ENCODE measurements at regions not wholly inside any gene's neighbourhood (a gene's known extent, or its start where the extent isn't known, plus 50 kb on each side); places are given as distances from the start of the nearest gene placed in this dataset.

DNA sequence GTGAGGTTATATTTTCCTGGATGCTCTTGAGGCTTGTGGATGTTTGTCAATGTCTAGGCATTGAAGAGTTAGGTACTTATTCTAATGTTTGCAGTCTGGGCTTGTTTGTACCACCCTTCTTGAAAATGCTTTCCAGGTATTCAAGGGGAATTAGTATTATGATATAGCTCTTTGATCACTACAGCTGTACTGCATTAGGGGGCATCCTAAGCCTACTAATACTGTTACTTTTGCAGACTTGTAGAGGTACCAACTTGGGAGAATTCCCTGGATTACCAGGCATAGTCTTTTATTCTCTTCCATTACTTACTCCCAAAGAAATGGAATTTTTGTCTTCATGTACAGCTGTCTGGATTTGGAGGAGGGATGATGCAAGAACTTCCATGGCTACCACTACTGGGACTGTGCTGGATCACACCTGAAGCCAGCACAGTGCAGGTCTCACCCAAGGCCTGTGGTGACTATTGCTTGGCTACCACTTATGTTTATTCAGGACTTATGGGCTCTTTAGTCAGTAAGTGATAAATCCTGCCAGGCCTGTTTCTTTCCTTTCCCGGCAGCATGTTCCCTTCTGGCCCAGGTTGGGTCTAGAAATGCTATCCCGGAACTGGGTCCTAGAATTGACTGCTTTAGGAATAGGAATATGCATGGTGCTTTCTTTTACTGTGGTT, 402.9 kb downstream of the IL20RB start:
- H3K27me3 ChIP-seq (replicated peaks; ENCODE audit: control insufficient read depth, insufficient read depth, low read length) = no peaks in the 10 kb centered on the region
- no peak for DNase-seq (ENCODE audit: extremely low read depth, insufficient read length)
- H3K4me3 ChIP-seq (replicated peaks; ENCODE audit: low read depth, low read length) = no peak overlapping the region
- TF ChIP-seq, protein P1, sequence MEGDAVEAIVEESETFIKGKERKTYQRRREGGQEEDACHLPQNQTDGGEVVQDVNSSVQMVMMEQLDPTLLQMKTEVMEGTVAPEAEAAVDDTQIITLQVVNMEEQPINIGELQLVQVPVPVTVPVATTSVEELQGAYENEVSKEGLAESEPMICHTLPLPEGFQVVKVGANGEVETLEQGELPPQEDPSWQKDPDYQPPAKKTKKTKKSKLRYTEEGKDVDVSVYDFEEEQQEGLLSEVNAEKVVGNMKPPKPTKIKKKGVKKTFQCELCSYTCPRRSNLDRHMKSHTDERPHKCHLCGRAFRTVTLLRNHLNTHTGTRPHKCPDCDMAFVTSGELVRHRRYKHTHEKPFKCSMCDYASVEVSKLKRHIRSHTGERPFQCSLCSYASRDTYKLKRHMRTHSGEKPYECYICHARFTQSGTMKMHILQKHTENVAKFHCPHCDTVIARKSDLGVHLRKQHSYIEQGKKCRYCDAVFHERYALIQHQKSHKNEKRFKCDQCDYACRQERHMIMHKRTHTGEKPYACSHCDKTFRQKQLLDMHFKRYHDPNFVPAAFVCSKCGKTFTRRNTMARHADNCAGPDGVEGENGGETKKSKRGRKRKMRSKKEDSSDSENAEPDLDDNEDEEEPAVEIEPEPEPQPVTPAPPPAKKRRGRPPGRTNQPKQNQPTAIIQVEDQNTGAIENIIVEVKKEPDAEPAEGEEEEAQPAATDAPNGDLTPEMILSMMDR (IDR thresholded peaks at IDR 0.05; ENCODE audit: insufficient read depth, low read length, poor library complexity, severe bottlenecking) = no peak
- no peaks in the 10 kb centered on the region for H3K36me3 ChIP-seq (ENCODE audit: control insufficient read depth, insufficient read depth, low read length)

DNA sequence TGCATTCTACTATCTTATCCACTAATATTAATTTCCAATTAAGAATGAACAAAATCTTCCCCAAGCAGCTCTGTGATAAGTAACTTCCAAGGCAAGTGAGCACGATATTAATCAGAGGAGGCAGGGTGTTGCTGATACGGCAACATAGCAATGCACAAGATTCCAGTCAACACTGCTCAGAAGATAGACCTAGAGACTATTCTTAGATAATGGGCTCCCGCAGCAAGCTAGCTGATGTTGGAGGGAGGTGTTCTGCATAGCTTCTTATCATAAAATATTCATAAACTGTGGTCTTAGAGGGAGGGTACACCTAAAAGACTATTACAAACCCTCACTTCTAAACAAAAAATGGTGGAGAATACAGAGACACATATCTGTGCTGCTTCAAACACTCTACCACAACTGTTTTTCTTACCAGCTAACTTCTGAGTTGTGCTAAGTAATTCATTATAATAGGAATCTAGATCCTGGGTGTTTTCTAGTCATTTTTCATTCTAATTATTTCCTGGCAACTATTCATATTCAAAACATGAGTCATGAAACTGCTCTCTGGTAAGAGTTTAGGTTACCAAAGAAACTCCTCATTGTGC, 382.0 kb upstream of the SOX14 start:
- TF ChIP-seq, protein P1 (IDR thresholded peaks at IDR 0.05; ENCODE audit: insufficient read depth, low read length, poor library complexity, severe bottlenecking) = no peak
- H3K4me3 ChIP-seq (replicated peaks; ENCODE audit: low read depth, low read length) = no peak overlapping the region
- DNase-seq (ENCODE audit: extremely low read depth, insufficient read length) = no peak

DNA sequence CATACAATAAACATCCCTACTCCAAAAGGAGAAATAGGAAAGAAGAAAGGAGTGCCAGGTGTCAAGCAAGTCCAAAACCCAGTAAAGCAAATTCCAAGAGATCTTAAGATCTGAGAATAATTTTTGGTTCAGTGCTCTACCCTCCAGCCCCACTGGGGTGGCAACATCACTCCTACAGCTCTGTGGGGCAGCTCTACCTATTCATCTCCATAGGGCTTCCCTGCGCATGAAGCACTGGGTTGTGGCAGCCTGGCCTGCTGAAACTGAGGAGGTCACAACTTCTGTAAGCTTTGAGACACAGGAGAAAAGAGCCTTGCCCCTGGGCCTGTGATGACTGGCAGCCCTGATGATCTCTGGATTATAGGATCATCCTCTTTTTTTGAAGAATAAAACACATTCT, 378.2 kb upstream of the SOX14 start:
- DNase-seq (ENCODE audit: extremely low read depth, insufficient read length) = no peak
- no peak overlapping the region for H3K4me3 ChIP-seq (replicated peaks; ENCODE audit: low read depth, low read length)
- no peaks in the 10 kb centered on the region for H3K27me3 ChIP-seq (replicated peaks; ENCODE audit: control insufficient read depth, insufficient read depth, low read length)
- TF ChIP-seq, protein P1 (IDR thresholded peaks at IDR 0.05; ENCODE audit: insufficient read depth, low read length, poor library complexity, severe bottlenecking) = no peak
- H3K36me3 ChIP-seq (ENCODE audit: control insufficient read depth, insufficient read depth, low read length) = no peaks in the 10 kb centered on the region

More for the DNA sequence above, 382.0 kb upstream of the SOX14 start:
- Histone ChIP-seq H3K36me3 (ENCODE audit: control insufficient read depth, insufficient read depth, low read length) (no peaks in the 10 kb centered on the region), H3K27me3 (replicated peaks; ENCODE audit: control insufficient read depth, insufficient read depth, low read length) (no peaks in the 10 kb centered on the region)

DNA sequence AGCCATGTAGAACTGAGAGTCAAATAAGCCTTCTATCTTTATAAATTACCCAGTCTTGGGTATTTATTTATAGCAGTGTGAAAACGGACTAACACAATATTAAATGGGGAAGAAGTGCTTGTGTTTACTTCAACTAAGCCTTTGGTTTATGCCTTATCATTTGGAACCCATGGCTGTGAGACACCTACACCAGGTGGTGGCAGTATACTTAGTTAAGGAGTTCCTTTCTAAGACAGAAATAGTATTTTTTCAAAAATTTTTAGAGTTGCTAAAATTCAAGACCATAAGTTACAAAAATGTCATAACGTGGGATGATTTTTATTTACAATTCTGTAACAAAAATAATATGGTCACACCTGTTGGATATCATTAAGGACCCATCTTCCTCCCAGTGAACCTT, 354.5 kb upstream of the SOX14 start:
- Histone ChIP-seq H3K4me3 (replicated peaks; ENCODE audit: low read depth, low read length) (no peak overlapping the region), H3K36me3 (ENCODE audit: control insufficient read depth, insufficient read depth, low read length) (no peaks in the 10 kb centered on the region), H3K27me3 (replicated peaks; ENCODE audit: control insufficient read depth, insufficient read depth, low read length) (no peaks in the 10 kb centered on the region)
- TF ChIP-seq, protein P1 (IDR thresholded peaks at IDR 0.05; ENCODE audit: insufficient read depth, low read length, poor library complexity, severe bottlenecking) = peak; percentile 44
- no peak for DNase-seq (ENCODE audit: extremely low read depth, insufficient read length)

DNA sequence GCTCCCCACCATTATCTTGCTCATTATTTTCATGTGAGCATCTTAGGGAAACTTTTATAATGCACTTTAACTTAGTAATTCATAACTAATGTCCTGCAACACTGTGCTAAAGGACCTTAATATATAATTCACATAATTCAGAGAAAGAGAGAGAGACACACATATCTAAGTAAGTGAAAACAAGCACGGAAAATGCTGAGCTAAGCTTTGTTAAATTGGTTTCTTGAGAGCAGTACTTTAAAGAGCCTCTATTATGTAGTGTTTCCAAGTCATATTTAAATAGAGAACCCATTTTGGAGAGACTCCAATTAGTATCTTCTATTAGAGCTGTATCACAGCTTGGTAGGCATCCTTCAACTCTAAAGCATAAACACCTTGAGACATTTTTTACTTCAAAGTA, 354.1 kb upstream of the SOX14 start:
- TF ChIP-seq, protein P1 (IDR thresholded peaks at IDR 0.05; ENCODE audit: insufficient read depth, low read length, poor library complexity, severe bottlenecking) = no peak
- H3K27me3 ChIP-seq (replicated peaks; ENCODE audit: control insufficient read depth, insufficient read depth, low read length) = no peaks in the 10 kb centered on the region
- DNase-seq (ENCODE audit: extremely low read depth, insufficient read length) = no peak
- no peaks in the 10 kb centered on the region for H3K36me3 ChIP-seq (ENCODE audit: control insufficient read depth, insufficient read depth, low read length)
- no peak overlapping the region for H3K4me3 ChIP-seq (replicated peaks; ENCODE audit: low read depth, low read length)

Measured in GM06990 (cell line).